ENCODE measurements at regions not wholly inside any gene's neighbourhood (a gene's known extent, or its start where the extent isn't known, plus 50 kb on each side); places are given as distances from the start of the nearest gene placed in this dataset.

- ChIA-PET RAD21 (ENCODE audit: low non-redundant PET in 1 of 2, low total read pairs in 2 of 2, uncharacterized antibody in 2 of 2, unreplicated experiment in 2 of 2) (no interaction called here), POLR2A (no interaction called here), CTCF (no interaction called here)
- H3K4me1 ChIP-seq (ENCODE audit: control insufficient read depth in 1 of 2, insufficient read depth in 2 of 2, low read length in 2 of 2) = no peaks in the 10 kb centered on the region
- no peak for TF ChIP-seq POLR2A (IDR thresholded peaks at IDR 0.05; ENCODE audit: borderline replicate concordance, extremely low read depth, insufficient read depth, insufficient read length)
- no peak for TF ChIP-seq MAX (IDR thresholded peaks at IDR 0.05)
- no peak for TF ChIP-seq SRF (IDR thresholded peaks at IDR 0.05; ENCODE audit: low read depth)
- TF ChIP-seq EZH2 (IDR thresholded peaks at IDR 0.05) = no peak
- no peak for TF ChIP-seq POLR2AphosphoS5 (IDR thresholded peaks at IDR 0.05; ENCODE audit: low read depth, low read length)
- peak in 1 of 3 experiments; percentile 19; a peak in 2 of 6 replicates for TF ChIP-seq CTCF (IDR thresholded peaks at IDR 0.05 in 2 of 3, conservative IDR thresholded peaks at IDR 0.05 in 1 of 3; ENCODE audit: borderline replicate concordance in 1 of 3, insufficient read depth in 1 of 3, low read depth in 2 of 3, low read length in 2 of 3)
- TF ChIP-seq ZFX (IDR thresholded peaks at IDR 0.05) = no peak
- no peak overlapping the region for H3K4me3 ChIP-seq (replicated peaks in 1 of 2; ENCODE audit: low read depth in 1 of 2, low read length in 2 of 2)
- H3K79me2 ChIP-seq (ENCODE audit: insufficient read depth, low read length) = no peaks in the 10 kb centered on the region
- intact Hi-C loops (cut with micrococcal nuclease) = no loop called here
- H3K9ac ChIP-seq (ENCODE audit: low read length) = no peak overlapping the region
- H3K27me3 ChIP-seq (ENCODE audit: insufficient read depth, low read length) = peaks cover 38% of the 10 kb centered on the region
- no TSS peak for BruUV-seq (replicated peaks)
- H3K9me3 ChIP-seq (ENCODE audit: control insufficient read depth in 1 of 2, insufficient read depth in 1 of 2, low read depth in 1 of 2, low read length in 2 of 2) = no peaks in the 10 kb centered on the region
- H2AFZ ChIP-seq (ENCODE audit: low read depth, low read length, poor library complexity, severe bottlenecking) = no peak overlapping the region
- ATAC-seq (peak; percentile 45; the same call in 1 of the 2 replicates), DNase-seq (ENCODE audit: low read depth, low spot score) (no peak)
- no peak overlapping the region for H3K4me2 ChIP-seq (ENCODE audit: low read length)
- no peaks in the 10 kb centered on the region for H3K36me3 ChIP-seq (ENCODE audit: control insufficient read depth in 1 of 2, insufficient read depth in 2 of 2, low read length in 2 of 2)
- H3K27ac ChIP-seq (ENCODE audit: low read depth, low read length) = no peak overlapping the region
- H4K20me1 ChIP-seq (ENCODE audit: insufficient read depth) = no peaks in the 10 kb centered on the region
- no peaks in the 10 kb centered on the region for H3K9me2 ChIP-seq (ENCODE audit: insufficient read depth)
These were observed 372.1 kb upstream of the MKI67 start for GRCh38 chr10:128498378-128498730.

GRCh38 chr10:128498746-128499145 is 372.5 kb upstream of the MKI67 start:
- ChIA-PET POLR2A (no interaction called here), RAD21 (ENCODE audit: low non-redundant PET in 1 of 2, low total read pairs in 2 of 2, uncharacterized antibody in 2 of 2, unreplicated experiment in 2 of 2) (no interaction called here)
- no peaks in the 10 kb centered on the region for H3K36me3 ChIP-seq (ENCODE audit: control insufficient read depth in 1 of 2, insufficient read depth in 2 of 2, low read length in 2 of 2)

More at GRCh38 chr10:128498746-128499145, 372.5 kb upstream of the MKI67 start:
- H3K27ac ChIP-seq (ENCODE audit: low read depth, low read length) = no peak overlapping the region
- H3K79me2 ChIP-seq (ENCODE audit: insufficient read depth, low read length) = no peaks in the 10 kb centered on the region
- H4K20me1 ChIP-seq (ENCODE audit: insufficient read depth) = no peaks in the 10 kb centered on the region
- BruUV-seq (replicated peaks) = no TSS peak
- DNase-seq (ENCODE audit: low read depth, low spot score) (no peak), ATAC-seq (no peak)
- H3K9me3 ChIP-seq (ENCODE audit: control insufficient read depth in 1 of 2, insufficient read depth in 1 of 2, low read depth in 1 of 2, low read length in 2 of 2) = no peaks in the 10 kb centered on the region
- peaks cover 37% of the 10 kb centered on the region for H3K27me3 ChIP-seq (ENCODE audit: insufficient read depth, low read length)
- no peaks in the 10 kb centered on the region for H3K4me1 ChIP-seq (ENCODE audit: control insufficient read depth in 1 of 2, insufficient read depth in 2 of 2, low read length in 2 of 2)
- intact Hi-C loops (cut with micrococcal nuclease) = no loop called here
- no peak overlapping the region for H3K4me3 ChIP-seq (replicated peaks in 1 of 2; ENCODE audit: low read depth in 1 of 2, low read length in 2 of 2)
- TF ChIP-seq EZH2 (IDR thresholded peaks at IDR 0.05) (no peak), YY1 (IDR thresholded peaks at IDR 0.05; ENCODE audit: extremely low read depth, insufficient replicate concordance, low read depth, low read length) (no peak), CBX3 (IDR thresholded peaks at IDR 0.05; ENCODE audit: low read depth) (no peak), CEBPB (IDR thresholded peaks at IDR 0.05; ENCODE audit: low read depth) (no peak), JUND (IDR thresholded peaks at IDR 0.05) (no peak), FOSL1 (IDR thresholded peaks at IDR 0.05; ENCODE audit: low read depth) (no peak), ZNF274 (IDR thresholded peaks at IDR 0.05; ENCODE audit: low read depth, low read length) (no peak), POLR2A (IDR thresholded peaks at IDR 0.05; ENCODE audit: borderline replicate concordance, extremely low read depth, insufficient read depth, insufficient read length) (no peak), ATF3 (IDR thresholded peaks at IDR 0.05) (no peak), RAD21 (IDR thresholded peaks at IDR 0.05; ENCODE audit: low read depth) (no peak), TCF7L2 (IDR thresholded peaks at IDR 0.05; ENCODE audit: borderline replicate concordance, extremely low read depth, insufficient read depth, insufficient read length) (no peak), ZBTB33 (IDR thresholded peaks at IDR 0.05; ENCODE audit: extremely low read depth, insufficient replicate concordance, low read length) (no peak), SRF (IDR thresholded peaks at IDR 0.05; ENCODE audit: low read depth) (no peak), EGR1 (IDR thresholded peaks at IDR 0.05; ENCODE audit: low read depth) (no peak)
- CTCF ChIA-PET = no interaction called here
- H3K9ac ChIP-seq (ENCODE audit: low read length) = no peak overlapping the region
- H2AFZ ChIP-seq (ENCODE audit: low read depth, low read length, poor library complexity, severe bottlenecking) = no peak overlapping the region
- no peaks in the 10 kb centered on the region for H3K9me2 ChIP-seq (ENCODE audit: insufficient read depth)
- no peak overlapping the region for H3K4me2 ChIP-seq (ENCODE audit: low read length)
